ENCODE measurements at regions not wholly inside any gene's neighbourhood (a gene's known extent, or its start where the extent isn't known, plus 50 kb on each side); places are given as distances from the start of the nearest gene placed in this dataset.

GRCh38 chr15:69994429-69995205 lies 103.1 kb downstream of the TLE3 start:
- DNase-seq = no peak

GRCh38 chr15:69996321-69997160 lies 101.2 kb downstream of the TLE3 start:
- DNase-seq = no peak

- no peak for DNase-seq
Observed at GRCh38 chr15:69997161-69997485, 100.6 kb downstream of the TLE3 start.
